ENCODE measurements at regions not wholly inside any gene's neighbourhood (a gene's known extent, or its start where the extent isn't known, plus 50 kb on each side); places are given as distances from the start of the nearest gene placed in this dataset.

DNA sequence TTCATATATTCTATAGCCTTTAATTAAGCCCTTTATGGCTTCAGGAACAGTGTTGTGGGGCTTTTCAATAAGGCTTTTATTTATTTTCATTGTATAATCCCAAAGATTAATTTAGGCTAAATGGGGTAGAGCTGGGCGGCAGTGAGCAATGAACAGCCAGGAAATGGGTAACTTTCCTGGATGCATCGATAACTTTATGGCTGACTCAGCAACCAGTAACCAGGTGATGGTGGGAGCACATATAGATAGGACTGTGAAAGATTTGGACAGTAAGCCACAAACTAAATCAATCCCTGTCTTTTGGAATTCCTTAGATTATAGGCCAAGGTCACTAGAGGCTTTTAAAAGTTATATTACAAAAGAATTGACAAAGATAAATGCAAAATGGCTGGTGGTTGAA, 1260.6 kb upstream of the CELF4 start:
- Histone ChIP-seq H2AFZ (ENCODE audit: low read depth, low read length) (no peak overlapping the region), H3K27me3 (ENCODE audit: control insufficient read depth in 2 of 2, insufficient read depth in 2 of 2, low read length in 2 of 2) (no peaks in the 10 kb centered on the region), H3K4me1 (ENCODE audit: control insufficient read depth, extremely low read depth, insufficient read depth, low read length) (no peaks in the 10 kb centered on the region), H3K9me1 (replicated peaks; ENCODE audit: control insufficient read depth, extremely low read depth, insufficient read depth, low read length) (no peaks in the 10 kb centered on the region), H3K9ac (replicated peaks; ENCODE audit: extremely low read depth, insufficient read depth, low read length) (no peak overlapping the region), H4K20me1 (replicated peaks; ENCODE audit: control insufficient read depth, extremely low read depth, insufficient read depth, low read length) (no peaks in the 10 kb centered on the region), H3K36me3 (ENCODE audit: control insufficient read depth in 2 of 2, extremely low read depth in 1 of 2, insufficient read depth in 2 of 2, low read length in 2 of 2) (no peaks in the 10 kb centered on the region), H3K4me2 (ENCODE audit: insufficient read depth, low read length) (no peak overlapping the region), H3K27ac (ENCODE audit: insufficient read depth, low read depth, low read length) (no peak overlapping the region), H3K79me2 (ENCODE audit: control insufficient read depth, insufficient read depth, low read length) (no peaks in the 10 kb centered on the region), H3K4me3 (replicated peaks in 1 of 3; ENCODE audit: insufficient read depth in 1 of 3, low read depth in 1 of 3, low read length in 3 of 3) (no peak overlapping the region), H3K9me3 (replicated peaks; ENCODE audit: control insufficient read depth, insufficient read depth, low read length) (peaks cover 3% of the 10 kb centered on the region)
- no peak for TF ChIP-seq POLR2AphosphoS5 (IDR thresholded peaks at IDR 0.05; ENCODE audit: insufficient read depth, low read depth, low read length)
- TF ChIP-seq POLR2A (IDR thresholded peaks at IDR 0.05; ENCODE audit: low read depth, low read length), result no peak
- no peak for TF ChIP-seq MYC (IDR thresholded peaks at IDR 0.05; ENCODE audit: low read depth, low read length)
- TF ChIP-seq, protein P1, sequence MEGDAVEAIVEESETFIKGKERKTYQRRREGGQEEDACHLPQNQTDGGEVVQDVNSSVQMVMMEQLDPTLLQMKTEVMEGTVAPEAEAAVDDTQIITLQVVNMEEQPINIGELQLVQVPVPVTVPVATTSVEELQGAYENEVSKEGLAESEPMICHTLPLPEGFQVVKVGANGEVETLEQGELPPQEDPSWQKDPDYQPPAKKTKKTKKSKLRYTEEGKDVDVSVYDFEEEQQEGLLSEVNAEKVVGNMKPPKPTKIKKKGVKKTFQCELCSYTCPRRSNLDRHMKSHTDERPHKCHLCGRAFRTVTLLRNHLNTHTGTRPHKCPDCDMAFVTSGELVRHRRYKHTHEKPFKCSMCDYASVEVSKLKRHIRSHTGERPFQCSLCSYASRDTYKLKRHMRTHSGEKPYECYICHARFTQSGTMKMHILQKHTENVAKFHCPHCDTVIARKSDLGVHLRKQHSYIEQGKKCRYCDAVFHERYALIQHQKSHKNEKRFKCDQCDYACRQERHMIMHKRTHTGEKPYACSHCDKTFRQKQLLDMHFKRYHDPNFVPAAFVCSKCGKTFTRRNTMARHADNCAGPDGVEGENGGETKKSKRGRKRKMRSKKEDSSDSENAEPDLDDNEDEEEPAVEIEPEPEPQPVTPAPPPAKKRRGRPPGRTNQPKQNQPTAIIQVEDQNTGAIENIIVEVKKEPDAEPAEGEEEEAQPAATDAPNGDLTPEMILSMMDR (IDR thresholded peaks at IDR 0.05; ENCODE audit: extremely low read depth in 1 of 2, insufficient read depth in 1 of 2, low read depth in 1 of 2, low read length in 2 of 2), result no peak
- no peak for TF ChIP-seq FOS (IDR thresholded peaks at IDR 0.05; ENCODE audit: borderline replicate concordance, insufficient read depth, low read length)
- no peak for TF ChIP-seq JUN (IDR thresholded peaks at IDR 0.05; ENCODE audit: borderline replicate concordance, insufficient read depth, insufficient read length, low read depth)
- no peak for TF ChIP-seq GATA2 (IDR thresholded peaks at IDR 0.05; ENCODE audit: insufficient read depth, insufficient read length, low read depth, low read length)
- TF ChIP-seq EZH2 (IDR thresholded peaks at IDR 0.05; ENCODE audit: borderline replicate concordance, low read depth, low read length, severe bottlenecking), result no peak
- TF ChIP-seq, protein P2, sequence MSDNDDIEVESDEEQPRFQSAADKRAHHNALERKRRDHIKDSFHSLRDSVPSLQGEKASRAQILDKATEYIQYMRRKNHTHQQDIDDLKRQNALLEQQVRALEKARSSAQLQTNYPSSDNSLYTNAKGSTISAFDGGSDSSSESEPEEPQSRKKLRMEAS (IDR thresholded peaks at IDR 0.05; ENCODE audit: insufficient read depth, insufficient read length), result no peak
- ChIA-PET POLR2A (no interaction called here), CTCF (no interaction called here)
- dilution Hi-C loops (cut with MboI; ENCODE audit: extremely low pct_ligation_motif_present, low sequenced_read_pairs), result no loop called here
- DNase-seq (ENCODE audit: low read depth, low spot score) (no peak), FAIRE-seq (no peak)
- no TSS peak for BruUV-seq (replicated peaks)
- intact Hi-C loops (cut with micrococcal nuclease), result no loop called here

Data from endothelial cell of umbilical vein (primary cell).